ENCODE measurements at regions not wholly inside any gene's neighbourhood (a gene's known extent, or its start where the extent isn't known, plus 50 kb on each side); places are given as distances from the start of the nearest gene placed in this dataset.

GRCh38 chr3:25910997-25911396 is 121.1 kb downstream of the OXSM start (continued):
- no peak for TF ChIP-seq ATF2 (IDR thresholded peaks at IDR 0.05; ENCODE audit: low read length)
- no peak for TF ChIP-seq CHD2 (IDR thresholded peaks at IDR 0.05; ENCODE audit: low read length)
- no peak for TF ChIP-seq TAF7 (optimal IDR thresholded peaks at IDR 0.05; ENCODE audit: borderline replicate concordance, low read depth, low read length)
- peak in 2 of 3 experiments; percentile 61 to 81; a peak in 3 of 4 replicates for TF ChIP-seq CTCF (IDR thresholded peaks at IDR 0.05; ENCODE audit: control extremely low read depth in 1 of 3, insufficient read depth in 1 of 3, low read depth in 1 of 3, low read length in 3 of 3)
- no peak for TF ChIP-seq RFX5 (IDR thresholded peaks at IDR 0.05; ENCODE audit: borderline replicate concordance, low read depth, low read length)
